M059J (cell line): ENCODE measurements at regions not wholly inside any gene's neighbourhood (a gene's known extent, or its start where the extent isn't known, plus 50 kb on each side); places are given as distances from the start of the nearest gene placed in this dataset.

Source experiments
- DNase-seq: peaks from one replicate; pipeline ENCODE4 v3.0.0-alpha.2; 2012; ENCODE audit warnings: low read depth

DNA sequence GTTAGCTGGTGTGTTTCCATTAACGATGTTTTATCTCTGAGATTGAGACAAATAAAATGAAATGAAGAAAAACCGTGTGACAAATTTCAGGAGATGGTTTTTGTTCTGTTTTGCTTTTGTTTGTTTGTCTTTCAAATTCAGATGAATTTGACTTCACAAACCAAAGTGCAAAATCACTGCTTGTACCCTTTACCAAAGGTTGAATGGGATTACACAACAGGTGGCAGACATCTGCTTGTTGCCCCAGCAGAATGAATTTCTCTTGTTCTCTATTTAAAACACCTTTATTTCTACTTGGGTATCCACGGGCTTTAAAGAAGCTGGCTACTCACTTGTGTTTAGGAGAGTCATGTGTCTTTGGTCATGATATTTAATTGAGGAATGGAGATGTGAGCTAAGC lies 239.7 kb upstream of the CLNK start:
- DNase-seq = no peak

GRCh38 chr4:10917566-10917965 lies 233.0 kb upstream of the CLNK start:
- DNase-seq = no peak

DNA sequence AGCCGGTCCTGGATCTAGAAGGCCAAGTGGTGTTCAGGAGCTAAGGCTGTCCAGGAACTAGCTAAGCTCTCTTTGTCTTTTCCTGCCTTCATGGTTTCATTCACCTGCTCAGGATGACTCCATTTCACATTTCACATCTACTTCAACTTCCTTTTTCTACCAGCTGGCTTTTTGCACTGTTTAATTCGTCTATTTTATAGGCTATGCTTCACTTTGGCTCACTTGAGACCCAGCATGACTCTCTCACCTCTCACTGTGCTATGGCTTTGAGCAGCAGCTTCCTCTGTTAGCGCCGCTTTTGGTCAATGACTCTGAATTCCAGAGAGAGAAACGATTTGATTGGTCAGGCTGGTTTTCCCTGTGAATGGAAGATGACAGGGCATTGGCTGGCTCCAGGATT lies 213.5 kb upstream of the CLNK start:
- no peak for DNase-seq

- DNase-seq = no peak
Measured at GRCh38 chr4:10897076-10897475, 212.5 kb upstream of the CLNK start.

DNA sequence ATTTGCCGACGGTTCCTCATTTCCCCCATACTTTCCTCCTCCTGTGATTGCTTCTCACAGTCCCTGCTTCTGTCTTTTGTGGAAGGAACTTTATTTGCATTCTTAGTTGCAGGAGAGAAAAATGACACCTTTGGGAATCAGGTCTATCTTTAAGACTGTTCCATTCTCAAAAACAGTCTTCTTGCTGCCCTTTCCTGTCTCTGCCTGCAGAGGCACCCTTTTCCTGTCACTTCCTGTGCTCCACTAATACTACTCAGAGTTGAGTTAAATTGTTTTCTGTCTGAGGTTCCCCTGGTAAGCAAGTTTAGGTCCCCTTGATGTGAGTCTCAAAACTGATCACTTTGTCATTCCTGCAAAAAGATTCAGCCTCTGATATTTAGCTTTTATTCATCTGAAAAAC lies 208.8 kb upstream of the CLNK start:
- DNase-seq = no peak

- DNase-seq = no peak
Measured at GRCh38 chr4:10891866-10892265, 207.3 kb upstream of the CLNK start.

GRCh38 chr4:10889819-10890218 lies 205.3 kb upstream of the CLNK start:
- DNase-seq = no peak

DNA sequence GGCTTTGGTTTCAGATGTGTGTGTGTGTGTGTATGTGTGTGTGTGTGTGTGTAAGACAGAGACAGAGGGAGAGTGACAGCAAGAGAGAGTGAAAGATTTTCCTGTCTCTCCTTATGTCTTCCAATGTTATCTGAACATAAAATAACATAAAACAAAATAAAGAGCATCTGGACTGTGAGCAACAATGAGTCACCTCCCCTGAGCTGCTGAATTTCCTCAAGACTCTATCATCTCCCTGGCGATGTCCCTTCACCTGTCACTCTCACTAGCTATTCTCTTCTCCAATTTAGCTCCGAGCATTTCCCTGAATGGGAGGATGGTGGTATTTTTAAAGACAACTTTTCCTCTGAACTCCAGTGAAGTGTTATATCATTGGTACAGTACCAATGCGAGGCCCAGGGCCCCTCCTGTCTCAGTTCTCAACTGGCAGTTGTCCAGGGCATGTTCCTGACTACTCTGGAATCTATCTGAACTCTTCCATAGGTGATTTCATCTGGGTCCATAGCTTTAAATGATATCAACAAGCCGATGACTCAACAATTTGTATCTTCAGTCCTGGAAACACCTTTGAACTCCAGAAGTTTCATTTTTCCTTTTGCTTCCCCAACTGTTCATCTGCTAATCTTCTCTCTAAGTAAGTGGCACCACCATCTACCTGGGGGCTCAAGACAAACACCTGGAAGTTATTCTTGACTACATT lies 195.0 kb upstream of the CLNK start:
- DNase-seq = peak; percentile 26

GRCh38 chr4:10878861-10879260 lies 194.3 kb upstream of the CLNK start:
- no peak for DNase-seq

DNA sequence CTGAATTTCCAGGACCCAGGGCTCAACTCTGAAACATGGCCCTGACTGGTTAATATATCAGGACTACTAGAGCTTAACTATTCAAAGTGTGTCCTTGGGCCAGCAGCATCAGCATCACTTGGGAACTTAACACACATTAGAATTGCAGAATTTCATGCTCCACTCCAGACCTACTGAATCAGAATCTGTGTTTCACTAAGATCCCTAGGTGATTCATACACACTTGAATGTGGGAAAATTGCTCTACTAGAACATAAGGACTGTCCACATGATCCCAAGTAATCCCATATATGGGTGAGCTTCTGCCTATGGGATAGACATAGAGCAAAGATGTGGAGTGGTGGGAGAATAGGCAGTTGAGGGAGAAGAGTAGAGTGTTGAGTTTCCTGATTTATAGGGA lies 192.5 kb upstream of the CLNK start:
- DNase-seq = no peak

- no peak for DNase-seq
Measured at GRCh38 chr4:10875144-10875799, 190.7 kb upstream of the CLNK start.

DNA sequence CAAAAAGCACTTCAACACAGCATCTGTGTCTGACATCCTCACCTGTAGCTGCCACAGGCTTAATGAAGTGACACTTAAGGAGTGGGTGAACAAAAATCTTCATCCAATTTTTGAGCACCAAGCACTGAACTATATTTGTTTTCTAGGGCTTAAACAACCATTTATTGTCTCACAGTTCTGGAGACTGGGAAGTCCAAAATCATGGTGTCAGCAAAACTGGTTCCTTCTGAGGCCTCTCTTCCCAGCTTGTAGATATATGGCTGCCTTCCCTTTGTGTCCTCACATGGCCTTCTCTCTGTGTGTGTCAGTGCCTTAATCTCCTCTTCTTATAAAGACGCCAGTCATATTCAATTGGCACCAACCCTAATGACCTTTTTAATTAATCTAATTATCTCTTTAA lies 189.2 kb upstream of the CLNK start:
- no peak for DNase-seq

DNA sequence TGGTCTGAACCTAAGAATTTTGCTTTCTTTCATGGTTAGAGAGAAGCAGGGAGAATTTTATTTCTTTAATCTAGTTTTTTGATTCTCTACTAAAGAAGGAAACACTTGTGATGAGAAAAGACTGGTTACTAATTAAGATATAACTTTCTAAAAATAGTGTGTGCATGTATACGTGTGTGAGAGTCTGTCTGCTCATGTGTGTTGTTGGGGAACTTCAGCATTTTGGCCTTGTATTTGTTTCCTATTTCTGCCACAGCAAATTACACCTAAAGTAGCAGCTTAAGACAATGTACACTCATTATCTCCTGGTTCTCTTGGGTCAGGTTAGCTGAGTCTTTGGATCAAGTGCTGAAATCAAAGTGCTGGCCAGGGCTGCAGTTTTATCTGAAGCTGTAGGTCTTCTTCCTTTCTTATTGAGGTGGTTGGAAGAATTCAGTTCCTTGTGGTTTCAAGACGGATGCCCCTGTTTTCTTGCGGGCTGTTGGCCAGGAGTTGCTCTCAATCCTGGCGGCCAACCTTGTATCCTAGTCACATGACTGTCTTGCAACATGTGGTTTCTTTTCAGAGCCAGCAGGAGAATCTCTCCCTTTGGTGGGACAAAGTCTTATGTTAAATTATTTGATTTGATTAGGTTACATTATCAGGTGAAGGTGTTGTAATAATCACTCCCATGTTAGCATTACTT lies 188.4 kb upstream of the CLNK start:
- no peak for DNase-seq

DNA sequence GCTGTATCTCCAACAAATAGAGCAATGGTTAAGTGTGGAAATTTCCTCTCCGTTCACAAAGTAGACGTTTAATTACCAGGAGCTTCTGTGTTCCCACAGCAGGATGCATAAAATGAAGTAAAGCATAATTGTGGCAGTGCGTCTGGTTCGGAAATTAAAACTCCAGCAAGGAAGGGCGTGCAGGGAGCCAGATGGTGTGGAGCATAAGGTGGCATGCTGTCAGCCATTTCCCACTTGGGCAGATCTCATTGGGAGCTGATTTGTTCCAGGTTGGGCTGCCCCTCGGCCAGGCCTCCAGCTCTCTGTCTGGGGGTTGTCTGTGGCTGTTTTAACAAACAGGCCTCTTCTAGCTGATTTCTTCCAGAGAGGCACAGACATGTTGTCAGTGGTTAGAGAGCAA lies 182.1 kb upstream of the CLNK start:
- DNase-seq = no peak

GRCh38 chr4:10861036-10861435 lies 176.5 kb upstream of the CLNK start:
- no peak for DNase-seq

DNA sequence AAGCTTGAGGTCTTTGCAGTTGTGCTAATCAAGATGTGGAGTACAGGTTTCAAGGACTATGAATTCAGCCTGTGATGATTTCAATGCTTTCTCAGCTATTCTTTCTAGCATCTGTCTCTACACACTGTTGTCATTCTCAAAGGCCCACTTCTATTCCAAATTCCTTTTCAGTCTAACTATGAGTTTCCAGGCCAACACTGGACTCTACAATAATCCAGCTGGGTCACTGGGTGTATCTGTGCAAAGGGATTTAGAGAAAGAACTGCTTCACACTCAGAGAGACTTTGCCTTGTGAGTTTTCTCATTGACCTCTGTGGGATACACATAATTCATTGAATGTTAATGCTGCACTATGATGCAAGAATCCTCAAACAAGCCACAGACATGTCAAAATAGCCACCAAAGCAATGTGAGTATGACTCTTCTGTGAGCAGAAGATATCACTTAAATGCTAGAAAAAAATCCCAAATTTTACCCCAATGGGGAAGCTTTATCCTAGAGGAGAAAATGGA lies 171.8 kb upstream of the CLNK start:
- DNase-seq = no peak

DNA sequence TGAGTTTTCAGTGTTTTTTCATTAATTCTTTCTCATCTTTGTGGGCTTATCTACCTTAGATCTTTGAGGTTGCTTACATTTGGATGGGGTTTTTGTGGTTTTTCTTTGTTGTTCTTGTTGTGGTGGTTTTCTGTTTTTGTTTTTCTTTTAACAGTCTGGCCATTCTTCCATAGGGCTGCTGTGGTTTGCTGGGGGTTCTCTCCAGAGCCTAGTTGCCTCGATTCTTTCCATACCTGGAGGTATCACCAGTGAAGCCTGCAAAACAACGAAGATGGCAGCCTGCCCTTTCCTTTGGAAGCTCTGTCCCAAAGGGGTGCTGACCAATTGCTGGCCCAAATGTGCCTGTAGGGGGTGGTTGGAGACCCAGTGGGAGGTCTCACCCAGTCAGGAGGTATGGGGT lies 168.6 kb upstream of the CLNK start:
- DNase-seq = no peak

- no peak for DNase-seq
Measured at GRCh38 chr4:10841697-10842096, 157.1 kb upstream of the CLNK start.

- DNase-seq = no peak
Measured at GRCh38 chr4:10837151-10837550, 152.6 kb upstream of the CLNK start.

DNA sequence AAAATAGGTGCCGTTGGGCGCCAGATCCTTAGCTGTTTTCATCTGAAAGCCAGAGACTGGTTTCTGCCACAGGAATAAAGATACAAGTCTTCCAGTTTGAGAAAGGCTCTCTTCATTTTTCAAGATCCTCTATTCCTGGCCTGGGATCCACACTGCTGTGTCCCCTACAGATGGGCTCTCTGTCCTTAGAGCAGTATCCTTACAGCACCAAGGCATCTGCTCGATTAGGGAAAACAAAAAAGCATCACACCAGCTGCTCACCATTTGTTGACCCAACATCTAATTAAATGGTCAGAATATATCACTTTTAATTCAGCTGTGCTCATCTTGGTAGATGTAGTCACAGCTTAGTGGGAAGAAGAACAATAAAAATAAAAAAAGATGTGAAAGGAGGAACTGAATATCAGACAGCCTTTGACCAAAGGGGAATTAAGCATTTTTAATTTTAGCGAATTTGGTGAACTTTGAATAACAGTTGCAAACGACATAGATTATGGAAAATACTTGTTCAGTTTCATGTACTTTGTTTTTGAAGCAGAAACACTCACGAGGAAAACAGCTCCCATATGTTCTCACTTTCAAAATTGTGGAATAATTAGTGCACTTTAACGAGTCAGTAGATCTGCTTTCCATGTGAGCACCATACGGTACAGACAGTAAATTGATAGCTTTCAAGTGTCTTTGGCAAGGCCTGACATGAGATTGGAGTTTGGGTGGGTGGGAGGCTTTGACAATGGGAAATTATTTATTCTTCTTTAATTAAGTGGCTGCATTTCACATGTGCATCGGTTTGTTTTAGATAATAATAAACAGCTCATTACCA lies 148.4 kb upstream of the CLNK start:
- no peak for DNase-seq

- DNase-seq = no peak
Measured at GRCh38 chr4:10831727-10832408, 147.3 kb upstream of the CLNK start.
